Mammary epithelial cell (primary cell): ENCODE measurements at regions not wholly inside any gene's neighbourhood (a gene's known extent, or its start where the extent isn't known, plus 50 kb on each side); places are given as distances from the start of the nearest gene placed in this dataset.

Source experiments
- CTCF ChIP-seq, 2 donors: IDR thresholded peaks in 1 of 2; conservative IDR thresholded peaks in 1 of 2; 2 replicates each; pipeline ENCODE4 v1.5.1; 2011 to 2012; ENCODE audit warnings: inconsistent platforms in 2 of 2, low read length in 2 of 2, mild to moderate bottlenecking in 2 of 2, control low read depth in 1 of 2, low read depth in 1 of 2; ENCODE audit not compliant: insufficient read depth in 1 of 2; ENCODE audit errors: extremely low read depth in 1 of 2
- EZH2 ChIP-seq: IDR thresholded peaks from 2 replicates; pipeline ENCODE4 v1.6.1; 2012; ENCODE audit warnings: low read length, inconsistent platforms, borderline replicate concordance

- TF ChIP-seq EZH2 (no peak), CTCF (conservative IDR thresholded peaks at IDR 0.05 in 1 of 2, IDR thresholded peaks at IDR 0.05 in 1 of 2; ENCODE audit: extremely low read depth in 1 of 2, insufficient read depth in 1 of 2, low read depth in 1 of 2, low read length in 2 of 2) (no peak)
Observed at GRCh38 chr6:112695001-112695400, 347.9 kb downstream of the RFPL4B start.
